H1 (cell line): ENCODE measurements at regions not wholly inside any gene's neighbourhood (a gene's known extent, or its start where the extent isn't known, plus 50 kb on each side); places are given as distances from the start of the nearest gene placed in this dataset.

Experiments
- CHD1 ChIP-seq: IDR thresholded peaks from 2 replicates; pipeline ENCODE4 v1.6.1; 2012; ENCODE audit warnings: low read depth, low read length, improper control_type of control experiment
- EZH2 ChIP-seq: fragments of 200-600 bp; sonication (generic); IDR thresholded peaks from 2 replicates; pipeline ENCODE4 v1.7.1; 2012; ENCODE audit warnings: low read depth, mild to moderate bottlenecking, moderate library complexity, low read length, inconsistent platforms; ENCODE audit not compliant: severe bottlenecking
- PHF8 ChIP-seq: fragments of 200-600 bp; sonication (generic); conservative IDR thresholded peaks from 2 replicates; pipeline ENCODE4 v1.7.1; 2012; ENCODE audit warnings: low read depth, mild to moderate bottlenecking, inconsistent platforms, low read length, moderate library complexity
- SAP30 ChIP-seq: fragments of 300-600 bp; sonication (generic); IDR thresholded peaks from 2 replicates; pipeline ENCODE4 v1.7.1; 2012; ENCODE audit warnings: low read length, moderate library complexity, mild to moderate bottlenecking, inconsistent platforms; ENCODE audit not compliant: insufficient read depth, insufficient replicate concordance
- SIX5 ChIP-seq: IDR thresholded peaks from 2 replicates; pipeline ENCODE4 v1.6.1; 2011; ENCODE audit warnings: mild to moderate bottlenecking, low read depth, low read length

DNA sequence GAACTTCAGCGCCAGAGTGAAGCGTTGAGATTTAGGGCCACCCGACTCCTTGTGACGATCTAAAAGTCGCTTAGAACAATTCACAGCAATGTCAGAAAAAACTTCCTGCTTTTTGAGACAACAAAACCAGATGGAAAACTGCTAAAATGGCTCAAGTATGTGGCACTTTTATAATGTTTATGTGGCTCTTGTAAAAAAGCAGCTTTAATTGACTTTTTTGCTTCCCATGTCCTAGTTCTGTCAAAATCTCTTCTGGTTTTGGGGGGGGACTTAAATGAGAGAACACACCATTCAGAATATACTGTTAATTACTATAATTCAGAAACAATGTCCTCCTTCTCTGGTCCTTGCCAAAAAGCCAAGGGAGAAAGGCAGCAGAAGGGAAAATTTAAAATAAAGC, 154.7 kb upstream of the LSM14A start (continued):
- TF ChIP-seq CHD1 = no peak
- no peak for TF ChIP-seq SIX5
- no peak for TF ChIP-seq SAP30
- no peak for TF ChIP-seq EZH2
- TF ChIP-seq PHF8 = no peak
- TF ChIP-seq, all 59 proteins: peak for 0
